ENCODE measurements at regions not wholly inside any gene's neighbourhood (a gene's known extent, or its start where the extent isn't known, plus 50 kb on each side); places are given as distances from the start of the nearest gene placed in this dataset.
"Not testable (repeated sequence)": the region's sequence is repeated elsewhere in the genome, so short reads cannot be mapped to it uniquely, and the experiment has no call there.

- Mint-ChIP-seq H3K9me3 (ENCODE audit: unreplicated experiment) (no peaks in the 10 kb centered on the region), H3K4me1 (ENCODE audit: low read depth, unreplicated experiment) (no peaks in the 10 kb centered on the region), H3K27me3 (ENCODE audit: unreplicated experiment) (no peaks in the 10 kb centered on the region), H3K36me3 (ENCODE audit: unreplicated experiment) (no peaks in the 10 kb centered on the region), H3K4me3 (ENCODE audit: unreplicated experiment) (no peak overlapping the region), H3K27ac (ENCODE audit: unreplicated experiment) (no peak overlapping the region)
- TF ChIP-seq CTCF (IDR thresholded peaks at IDR 0.05; ENCODE audit: partially characterized antibody, unreplicated experiment): no peak
- DNase-seq: no peak
These were observed 194.0 kb upstream of the KCND2 start for GRCh38 chr7:120079022-120079421.

GRCh38 chr7:120079704-120080103 lies 193.3 kb upstream of the KCND2 start:
- DNase-seq: no peak
- Mint-ChIP-seq H3K4me1 (ENCODE audit: low read depth, unreplicated experiment) (no peaks in the 10 kb centered on the region), H3K9me3 (ENCODE audit: unreplicated experiment) (no peaks in the 10 kb centered on the region)

DNA sequence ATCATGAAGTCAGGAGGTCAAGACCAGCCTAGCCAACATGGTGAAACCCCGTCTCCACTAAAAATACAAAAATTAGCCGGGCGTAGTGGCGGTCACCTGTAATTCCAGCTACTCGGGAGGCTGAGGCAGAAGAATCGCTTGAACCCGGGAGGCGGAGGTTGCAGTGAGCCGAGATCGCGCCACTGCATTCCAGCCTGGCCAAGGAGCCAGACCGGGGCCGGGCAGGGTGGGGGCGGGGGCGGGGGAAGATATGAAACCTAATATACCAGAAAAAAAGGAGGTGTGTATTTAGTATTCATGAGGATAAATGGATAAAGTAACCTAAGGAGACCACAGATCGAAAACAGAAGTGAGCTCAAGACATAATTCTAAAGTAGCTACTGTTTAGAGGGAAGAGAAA lies 186.5 kb upstream of the KCND2 start:
- H3K9me3 Mint-ChIP-seq (ENCODE audit: unreplicated experiment): not testable (repeated sequence)

More at GRCh38 chr7:120079704-120080103, 193.3 kb upstream of the KCND2 start:
- no peaks in the 10 kb centered on the region for H3K36me3 Mint-ChIP-seq (ENCODE audit: unreplicated experiment)
- H3K27ac Mint-ChIP-seq (ENCODE audit: unreplicated experiment): no peak overlapping the region
- TF ChIP-seq CTCF (IDR thresholded peaks at IDR 0.05; ENCODE audit: partially characterized antibody, unreplicated experiment): no peak
- no peaks in the 10 kb centered on the region for H3K27me3 Mint-ChIP-seq (ENCODE audit: unreplicated experiment)
- H3K4me3 Mint-ChIP-seq (ENCODE audit: unreplicated experiment): no peak overlapping the region

DNA sequence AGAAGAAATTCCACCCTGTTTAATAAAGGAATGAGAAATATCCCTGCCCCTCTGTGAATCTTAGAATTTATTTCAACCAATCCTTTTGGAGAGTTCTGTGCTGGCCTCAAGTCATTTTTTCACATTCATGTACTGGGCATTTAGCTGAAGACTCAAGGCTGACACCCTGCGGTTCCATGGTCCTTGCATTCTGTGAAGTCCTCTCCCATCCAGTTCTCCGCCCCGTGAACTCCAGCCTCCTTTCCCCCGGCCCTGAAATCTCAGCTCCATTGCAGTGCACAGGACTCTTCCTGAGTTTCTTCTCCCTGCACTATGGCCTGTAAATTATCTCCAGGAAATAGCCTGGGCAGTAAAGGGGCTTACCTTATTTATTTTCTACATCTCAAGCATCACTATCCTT lies 183.0 kb upstream of the KCND2 start:
- no peaks in the 10 kb centered on the region for H3K36me3 Mint-ChIP-seq (ENCODE audit: unreplicated experiment)
- no peak overlapping the region for H3K27ac Mint-ChIP-seq (ENCODE audit: unreplicated experiment)
- no peak for TF ChIP-seq CTCF (IDR thresholded peaks at IDR 0.05; ENCODE audit: partially characterized antibody, unreplicated experiment)
- H3K4me3 Mint-ChIP-seq (ENCODE audit: unreplicated experiment): no peak overlapping the region
- no peaks in the 10 kb centered on the region for H3K9me3 Mint-ChIP-seq (ENCODE audit: unreplicated experiment)
- no peaks in the 10 kb centered on the region for H3K4me1 Mint-ChIP-seq (ENCODE audit: low read depth, unreplicated experiment)
- no peak for DNase-seq
- H3K27me3 Mint-ChIP-seq (ENCODE audit: unreplicated experiment): no peaks in the 10 kb centered on the region

More for the DNA sequence above, 186.5 kb upstream of the KCND2 start:
- H3K27ac Mint-ChIP-seq (ENCODE audit: unreplicated experiment); H3K27me3 Mint-ChIP-seq (ENCODE audit: unreplicated experiment); H3K4me1 Mint-ChIP-seq (ENCODE audit: low read depth, unreplicated experiment); H3K36me3 Mint-ChIP-seq (ENCODE audit: unreplicated experiment); DNase-seq; H3K4me3 Mint-ChIP-seq (ENCODE audit: unreplicated experiment): not testable (repeated sequence)

DNA sequence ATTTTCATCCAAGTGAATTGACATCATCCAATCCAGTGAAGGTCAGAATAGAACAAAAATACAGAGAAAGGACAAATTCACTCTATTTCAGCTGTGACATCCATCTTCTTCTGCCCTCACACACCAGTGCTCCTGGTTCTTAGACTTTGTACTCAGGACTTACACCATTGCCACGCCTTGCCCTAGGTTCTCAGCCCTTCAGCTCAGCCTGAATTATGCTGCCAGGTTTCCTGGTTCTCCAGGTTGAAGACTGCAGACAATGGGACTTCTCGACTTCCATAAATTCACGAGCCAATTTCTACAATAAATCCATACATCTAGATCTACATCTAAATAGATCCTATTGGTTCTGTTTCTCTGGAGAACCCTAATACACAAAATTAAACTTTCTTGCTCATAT lies 181.2 kb upstream of the KCND2 start:
- no peak for DNase-seq
- Mint-ChIP-seq H3K27me3 (ENCODE audit: unreplicated experiment) (no peaks in the 10 kb centered on the region), H3K4me1 (ENCODE audit: low read depth, unreplicated experiment) (no peaks in the 10 kb centered on the region), H3K9me3 (ENCODE audit: unreplicated experiment) (no peaks in the 10 kb centered on the region), H3K36me3 (ENCODE audit: unreplicated experiment) (no peaks in the 10 kb centered on the region), H3K27ac (ENCODE audit: unreplicated experiment) (no peak overlapping the region), H3K4me3 (ENCODE audit: unreplicated experiment) (no peak overlapping the region)
- no peak for TF ChIP-seq CTCF (IDR thresholded peaks at IDR 0.05; ENCODE audit: partially characterized antibody, unreplicated experiment)

DNA sequence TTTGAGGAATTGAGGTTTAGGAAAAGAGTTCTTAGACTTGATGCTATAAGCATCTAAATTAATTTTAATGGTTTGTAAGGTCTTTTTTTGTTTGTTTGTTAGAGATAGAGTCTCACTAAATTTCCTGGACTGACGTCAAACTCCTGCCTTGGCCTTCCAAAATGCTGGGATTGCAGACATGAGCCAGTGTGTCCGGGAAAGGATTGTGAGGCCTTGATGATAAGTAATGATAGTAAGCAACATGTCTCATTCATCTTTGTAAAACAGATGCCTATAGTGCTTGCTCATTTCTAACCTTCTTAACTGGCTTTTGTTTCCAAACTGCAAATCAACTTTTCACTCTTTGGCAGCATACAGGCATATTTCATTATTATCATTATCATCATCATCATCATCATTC lies 176.0 kb upstream of the KCND2 start:
- Mint-ChIP-seq H3K27ac (ENCODE audit: unreplicated experiment) (no peak overlapping the region), H3K27me3 (ENCODE audit: unreplicated experiment) (no peaks in the 10 kb centered on the region), H3K9me3 (ENCODE audit: unreplicated experiment) (no peaks in the 10 kb centered on the region), H3K4me1 (ENCODE audit: low read depth, unreplicated experiment) (no peaks in the 10 kb centered on the region), H3K36me3 (ENCODE audit: unreplicated experiment) (no peaks in the 10 kb centered on the region), H3K4me3 (ENCODE audit: unreplicated experiment) (no peak overlapping the region)
- DNase-seq: no peak
- TF ChIP-seq CTCF (IDR thresholded peaks at IDR 0.05; ENCODE audit: partially characterized antibody, unreplicated experiment): no peak

Data from glutamatergic neuron (in vitro differentiated cells).